Mesenchymal stem cell (in vitro differentiated cells and primary cell): ENCODE measurements at regions not wholly inside any gene's neighbourhood (a gene's known extent, or its start where the extent isn't known, plus 50 kb on each side); places are given as distances from the start of the nearest gene placed in this dataset.

Experiments
- DNase-seq: peaks from one replicate; pipeline ENCODE4 v3.0.0-alpha.2; 2013
- H2AFZ ChIP-seq: one replicate; pipeline ENCODE4 v1.6.1; 2013; ENCODE audit warnings: low read depth, mild to moderate bottlenecking, control low read depth, inconsistent platforms, low read length, moderate library complexity
- H2AK5ac ChIP-seq: 2 replicates; pipeline ENCODE4 v1.6.1; 2013; ENCODE audit warnings: low read length, moderate library complexity, mild to moderate bottlenecking, inconsistent platforms; ENCODE audit not compliant: severe bottlenecking
- H2BK120ac ChIP-seq: one replicate; pipeline ENCODE4 v1.6.1; 2013; ENCODE audit warnings: low read depth, mild to moderate bottlenecking, inconsistent platforms, low read length, moderate library complexity
- H2BK12ac ChIP-seq, 2 experiments: one replicate each; pipeline ENCODE4 v1.6.1; 2013; ENCODE audit warnings: inconsistent platforms in 2 of 2, low read length in 2 of 2, mild to moderate bottlenecking in 2 of 2, moderate library complexity in 2 of 2, control low read depth in 1 of 2
- H2BK15ac ChIP-seq: one replicate; pipeline ENCODE4 v1.6.1; 2013; ENCODE audit warnings: mild to moderate bottlenecking, low read depth, inconsistent platforms; ENCODE audit not compliant: poor library complexity, severe bottlenecking
- H2BK5ac ChIP-seq: 2 replicates; pipeline ENCODE4 v1.6.1; 2013; ENCODE audit warnings: low read depth, mild to moderate bottlenecking, low read length, control low read depth, inconsistent platforms; ENCODE audit not compliant: poor library complexity, severe bottlenecking
- H3K14ac ChIP-seq, 2 experiments: one replicate each; pipeline ENCODE4 v1.6.1; 2013; ENCODE audit warnings: inconsistent platforms in 2 of 2, low read length in 2 of 2, control low read depth in 1 of 2, mild to moderate bottlenecking in 1 of 2, moderate library complexity in 1 of 2
- H3K18ac ChIP-seq, 2 experiments: one replicate each; pipeline ENCODE4 v1.6.1; 2013; ENCODE audit warnings: inconsistent platforms in 2 of 2, low read length in 2 of 2, control low read depth in 1 of 2, low read depth in 1 of 2, mild to moderate bottlenecking in 1 of 2
- H3K23ac ChIP-seq, 2 experiments: one replicate each; pipeline ENCODE4 v1.6.1; 2013; ENCODE audit warnings: inconsistent platforms in 2 of 2, low read length in 2 of 2, mild to moderate bottlenecking in 2 of 2, moderate library complexity in 2 of 2, control low read depth in 1 of 2
- H3K27ac ChIP-seq: 2 replicates; pipeline ENCODE4 v1.5.1; 2013; ENCODE audit warnings: mild to moderate bottlenecking, moderate library complexity, low read length, control low read depth, inconsistent platforms; ENCODE audit not compliant: poor library complexity, severe bottlenecking
- H3K27me3 ChIP-seq, 2 experiments: 2 replicates each; pipeline versions ENCODE4 v1.6.1 to v1.7.0; 2013; ENCODE audit warnings: low read length in 2 of 2, mild to moderate bottlenecking in 2 of 2, moderate library complexity in 2 of 2, control low read depth in 1 of 2, inconsistent platforms in 1 of 2; ENCODE audit not compliant: control insufficient read depth in 1 of 2, insufficient read depth in 1 of 2
- H3K36me3 ChIP-seq, 2 experiments: 2 replicates each; pipeline versions ENCODE4 v1.6.1 to v1.7.0; 2013; ENCODE audit warnings: low read length in 2 of 2, control low read depth in 1 of 2, inconsistent platforms in 1 of 2, low read depth in 1 of 2, mild to moderate bottlenecking in 1 of 2; ENCODE audit not compliant: insufficient read depth in 2 of 2, control insufficient read depth in 1 of 2
- H3K4ac ChIP-seq, 2 experiments: one replicate each; pipeline ENCODE4 v1.6.1; 2013; ENCODE audit warnings: inconsistent platforms in 2 of 2, low read length in 2 of 2, mild to moderate bottlenecking in 2 of 2, moderate library complexity in 2 of 2, control low read depth in 1 of 2, low read depth in 1 of 2
- H3K4me1 ChIP-seq: 2 replicates; pipeline ENCODE4 v1.6.1; 2013; ENCODE audit warnings: low read depth, low read length, control low read depth; ENCODE audit not compliant: control insufficient read depth, insufficient read depth
- H3K4me2 ChIP-seq: 2 replicates; pipeline ENCODE4 v1.6.1; 2013; ENCODE audit warnings: low read length, mild to moderate bottlenecking, inconsistent platforms; ENCODE audit not compliant: poor library complexity, severe bottlenecking
- H3K4me3 ChIP-seq, 2 experiments: 2 replicates each; pipeline versions ENCODE4 v1.5.1 to v1.7.0; 2013; ENCODE audit warnings: low read length in 2 of 2, mild to moderate bottlenecking in 2 of 2, control low read depth in 1 of 2, low read depth in 1 of 2; ENCODE audit not compliant: insufficient read depth in 1 of 2
- H3K79me1 ChIP-seq: replicated peaks from 2 replicates; pipeline ENCODE4 v1.6.1; 2013; ENCODE audit warnings: mild to moderate bottlenecking, control low read depth, low read length, inconsistent platforms; ENCODE audit not compliant: poor library complexity, severe bottlenecking
- H3K9ac ChIP-seq: 2 replicates; pipeline ENCODE4 v1.7.0; 2013; ENCODE audit warnings: mild to moderate bottlenecking, low read length, moderate library complexity
- H3K9me3 ChIP-seq: 2 replicates; pipeline ENCODE4 v1.7.0; 2013; ENCODE audit warnings: mild to moderate bottlenecking, low read length; ENCODE audit not compliant: control insufficient read depth
- H4K8ac ChIP-seq: one replicate; pipeline ENCODE4 v1.6.1; 2013; ENCODE audit warnings: inconsistent platforms, mild to moderate bottlenecking, low read length, moderate library complexity
- H4K91ac ChIP-seq: one replicate; pipeline ENCODE4 v1.6.1; 2013; ENCODE audit warnings: mild to moderate bottlenecking, low read length, inconsistent platforms
- WGBS: methylation state at CpG from one replicate; pipeline ENCODE4 v1.1.7; 2013; ENCODE audit warnings: mixed read lengths; 5-methylcytosine and 5-hydroxymethylcytosine counted together

- Histone ChIP-seq H4K8ac (no peak overlapping the region), H3K4me2 (no peak overlapping the region), H3K36me3 (no peaks in the 10 kb centered on the region), H3K27ac (no peak overlapping the region), H2BK120ac (no peak overlapping the region), H3K79me1 (no peaks in the 10 kb centered on the region), H2BK12ac (no peak overlapping the region), H3K27me3 (peaks cover 0 to 3% of the 10 kb centered on the region in 2 experiments), H3K9ac (no peak overlapping the region), H3K23ac (no peak overlapping the region), H3K4me3 (no peak overlapping the region), H3K4me1 (no peaks in the 10 kb centered on the region), H3K9me3 (peaks cover 8% of the 10 kb centered on the region), H2AK5ac (no peak overlapping the region), H3K4ac (no peak overlapping the region), H4K91ac (no peak overlapping the region), H3K18ac (no peak overlapping the region), H2BK15ac (no peak overlapping the region), H2AFZ (no peak overlapping the region), H2BK5ac (no peak overlapping the region), H3K14ac (no peak overlapping the region)
- WGBS: 53% methylated on average over 1 of the region's 1 CpG
- DNase-seq: no peak
These were observed 312.0 kb upstream of the TMTC4 start for GRCh38 chr13:100986571-100986970.

- Histone ChIP-seq H3K4ac (no peak overlapping the region), H3K4me3 (no peak overlapping the region), H2BK12ac (no peak overlapping the region), H3K4me2 (no peak overlapping the region), H4K8ac (no peak overlapping the region), H3K36me3 (no peaks in the 10 kb centered on the region), H3K23ac (no peak overlapping the region), H3K27ac (no peak overlapping the region), H3K79me1 (no peaks in the 10 kb centered on the region), H3K18ac (no peak overlapping the region), H2BK5ac (no peak overlapping the region), H2BK15ac (no peak overlapping the region), H2AK5ac (no peak overlapping the region), H3K9ac (no peak overlapping the region), H3K27me3 (peaks cover 0 to 3% of the 10 kb centered on the region in 2 experiments), H2AFZ (no peak overlapping the region), H4K91ac (no peak overlapping the region), H3K9me3 (peaks cover 2% of the 10 kb centered on the region), H3K14ac (no peak overlapping the region), H3K4me1 (no peaks in the 10 kb centered on the region), H2BK120ac (no peak overlapping the region)
- no peak for DNase-seq
- 77% methylated on average over 2 of the region's 3 CpGs for WGBS
These were observed 309.6 kb upstream of the TMTC4 start for GRCh38 chr13:100984085-100984705.

DNA sequence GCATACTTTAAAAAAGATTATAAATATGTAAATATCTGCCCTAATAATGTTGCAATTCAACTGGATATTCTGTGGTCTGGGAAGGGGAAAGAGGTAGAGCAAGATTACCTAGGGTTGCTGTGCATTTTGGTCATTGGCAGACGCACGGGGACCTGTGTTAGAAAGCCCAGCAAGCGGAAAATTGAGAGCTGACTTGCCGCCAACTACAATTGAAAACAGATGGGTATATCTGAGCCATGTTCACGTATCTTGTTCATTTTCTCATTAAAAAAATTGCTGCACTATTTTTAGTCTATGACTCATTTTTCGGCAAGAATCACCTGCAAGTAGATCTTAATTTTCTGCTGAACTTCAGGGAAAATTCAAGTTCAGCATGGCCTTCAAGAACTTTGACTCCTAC lies 308.5 kb upstream of the TMTC4 start:
- Histone ChIP-seq H4K8ac (no peak overlapping the region), H3K9me3 (peaks cover 2% of the 10 kb centered on the region), H3K4me2 (no peak overlapping the region), H2AK5ac (no peak overlapping the region), H3K14ac (no peak overlapping the region), H2BK120ac (no peak overlapping the region), H3K27me3 (peaks cover 0 to 3% of the 10 kb centered on the region in 2 experiments), H3K4me1 (no peaks in the 10 kb centered on the region), H2BK12ac (no peak overlapping the region), H3K4me3 (no peak overlapping the region), H3K27ac (no peak overlapping the region), H4K91ac (no peak overlapping the region), H3K9ac (no peak overlapping the region), H2BK15ac (no peak overlapping the region), H2AFZ (no peak overlapping the region), H3K23ac (no peak overlapping the region), H3K18ac (no peak overlapping the region), H3K36me3 (no peaks in the 10 kb centered on the region), H3K79me1 (no peaks in the 10 kb centered on the region), H3K4ac (no peak overlapping the region), H2BK5ac (no peak overlapping the region)
- DNase-seq: no peak
- 92% methylated on average over 6 of the region's 6 CpGs for WGBS

- Histone ChIP-seq H3K9ac (no peak overlapping the region), H4K8ac (no peak overlapping the region), H4K91ac (no peak overlapping the region), H2BK120ac (no peak overlapping the region), H3K23ac (no peak overlapping the region), H3K14ac (no peak overlapping the region), H2AFZ (no peak overlapping the region), H2BK12ac (no peak overlapping the region), H3K79me1 (no peaks in the 10 kb centered on the region), H2AK5ac (no peak overlapping the region), H3K4me3 (no peak overlapping the region), H3K18ac (no peak overlapping the region), H3K4ac (no peak overlapping the region), H3K9me3 (no peaks in the 10 kb centered on the region), H3K27ac (no peak overlapping the region), H3K36me3 (no peaks in the 10 kb centered on the region), H3K4me1 (no peaks in the 10 kb centered on the region), H3K4me2 (no peak overlapping the region), H2BK15ac (no peak overlapping the region), H3K27me3 (peaks cover 0 to 3% of the 10 kb centered on the region in 2 experiments), H2BK5ac (no peak overlapping the region)
- peak; percentile 2 for DNase-seq
These were observed 305.6 kb upstream of the TMTC4 start for GRCh38 chr13:100980171-100980570.
